GM21528 (cell line): ENCODE measurements at regions not wholly inside any gene's neighbourhood (a gene's known extent, or its start where the extent isn't known, plus 50 kb on each side); places are given as distances from the start of the nearest gene placed in this dataset.
"Not testable (repeated sequence)": the region's sequence is repeated elsewhere in the genome, so short reads cannot be mapped to it uniquely, and the experiment has no call there.

ENCODE experiments used
- ATAC-seq: cut with Tn5 transposase; IDR thresholded peaks from one replicate; pipeline ENCODE4 v1.9.1; 2021; ENCODE audit warnings: mild to moderate bottlenecking, moderate library complexity; ENCODE audit not compliant: unreplicated experiment, low FRiP score

- ATAC-seq = peak; percentile 87
Observed at GRCh38 chr1:79519084-79519760, 512.7 kb upstream of the ADGRL4 start.

- no peak for ATAC-seq
Observed at GRCh38 chr1:79517470-79518224, 511.1 kb upstream of the ADGRL4 start.

GRCh38 chr1:79507770-79508169 is 501.2 kb upstream of the ADGRL4 start:
- ATAC-seq = no peak

GRCh38 chr1:79501153-79501552 is 494.6 kb upstream of the ADGRL4 start:
- ATAC-seq = no peak

GRCh38 chr1:79499541-79499940 is 493.0 kb upstream of the ADGRL4 start:
- no peak for ATAC-seq

- peak; percentile 85 for ATAC-seq
Observed at GRCh38 chr1:79497193-79497773, 490.8 kb upstream of the ADGRL4 start.

- no peak for ATAC-seq
Observed at GRCh38 chr1:79496129-79496528, 489.6 kb upstream of the ADGRL4 start.

GRCh38 chr1:79493702-79494101 is 487.2 kb upstream of the ADGRL4 start:
- not testable (repeated sequence) for ATAC-seq

GRCh38 chr1:79488572-79489121 is 482.1 kb upstream of the ADGRL4 start:
- ATAC-seq = not testable (repeated sequence)

GRCh38 chr1:79478728-79479373 is 472.3 kb upstream of the ADGRL4 start:
- ATAC-seq = no peak

- no peak for ATAC-seq
Observed at GRCh38 chr1:79478160-79478559, 471.6 kb upstream of the ADGRL4 start.

- ATAC-seq = peak; percentile 89
Observed at GRCh38 chr1:79472067-79472656, 465.6 kb upstream of the ADGRL4 start.

- ATAC-seq = no peak
Observed at GRCh38 chr1:79469139-79469538, 462.6 kb upstream of the ADGRL4 start.

GRCh38 chr1:79460773-79461436 is 454.4 kb upstream of the ADGRL4 start:
- ATAC-seq = peak; percentile 98

- no peak for ATAC-seq
Observed at GRCh38 chr1:79457562-79458224, 451.2 kb upstream of the ADGRL4 start.

- no peak for ATAC-seq
Observed at GRCh38 chr1:79448426-79448825, 441.9 kb upstream of the ADGRL4 start.

GRCh38 chr1:79441238-79441637 is 434.7 kb upstream of the ADGRL4 start:
- no peak for ATAC-seq

- no peak for ATAC-seq
Observed at GRCh38 chr1:79437540-79437939, 431.0 kb upstream of the ADGRL4 start.

- ATAC-seq = no peak
Observed at GRCh38 chr1:79431340-79431739, 424.8 kb upstream of the ADGRL4 start.
